C4-2B (cell line): ENCODE measurements at regions not wholly inside any gene's neighbourhood (a gene's known extent, or its start where the extent isn't known, plus 50 kb on each side); places are given as distances from the start of the nearest gene placed in this dataset.
"Not testable (repeated sequence)": the region's sequence is repeated elsewhere in the genome, so short reads cannot be mapped to it uniquely, and the experiment has no call there.

Source experiments
- H3K27ac ChIP-seq: fragments of 450-650 bp; 2 replicates; pipeline ENCODE4 v1.5.1; 2017
- ZFX ChIP-seq: fragments of 450-650 bp; IDR thresholded peaks from 2 replicates; pipeline ENCODE4 v1.6.1; 2017
- TF ChIP-seq, protein P1 (sequence below): fragments of 450-650 bp; conservative IDR thresholded peaks from 2 replicates; pipeline ENCODE4 v1.5.1; 2017; ENCODE audit warnings: mild to moderate bottlenecking

DNA sequence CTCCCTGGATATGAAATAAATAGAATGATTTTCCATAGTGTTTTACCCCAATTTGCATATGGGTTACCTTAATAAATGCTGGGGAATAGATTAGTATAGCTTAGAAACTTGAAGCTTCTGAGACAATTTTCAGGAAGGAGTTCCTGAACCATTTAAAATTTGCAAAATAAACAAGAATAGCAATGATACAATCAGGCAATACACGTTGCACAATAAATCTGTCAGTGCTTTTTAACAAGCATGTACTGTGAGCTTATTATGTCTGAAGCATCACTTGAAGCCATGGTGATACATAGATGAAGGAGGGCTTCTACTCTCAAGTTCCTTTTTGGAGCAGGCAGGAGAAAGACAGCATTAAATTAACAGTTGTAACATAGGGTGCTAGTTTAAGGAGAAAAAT is 84.2 kb upstream of the WDFY3 start:
- no peak for TF ChIP-seq ZFX
- TF ChIP-seq, protein P1, sequence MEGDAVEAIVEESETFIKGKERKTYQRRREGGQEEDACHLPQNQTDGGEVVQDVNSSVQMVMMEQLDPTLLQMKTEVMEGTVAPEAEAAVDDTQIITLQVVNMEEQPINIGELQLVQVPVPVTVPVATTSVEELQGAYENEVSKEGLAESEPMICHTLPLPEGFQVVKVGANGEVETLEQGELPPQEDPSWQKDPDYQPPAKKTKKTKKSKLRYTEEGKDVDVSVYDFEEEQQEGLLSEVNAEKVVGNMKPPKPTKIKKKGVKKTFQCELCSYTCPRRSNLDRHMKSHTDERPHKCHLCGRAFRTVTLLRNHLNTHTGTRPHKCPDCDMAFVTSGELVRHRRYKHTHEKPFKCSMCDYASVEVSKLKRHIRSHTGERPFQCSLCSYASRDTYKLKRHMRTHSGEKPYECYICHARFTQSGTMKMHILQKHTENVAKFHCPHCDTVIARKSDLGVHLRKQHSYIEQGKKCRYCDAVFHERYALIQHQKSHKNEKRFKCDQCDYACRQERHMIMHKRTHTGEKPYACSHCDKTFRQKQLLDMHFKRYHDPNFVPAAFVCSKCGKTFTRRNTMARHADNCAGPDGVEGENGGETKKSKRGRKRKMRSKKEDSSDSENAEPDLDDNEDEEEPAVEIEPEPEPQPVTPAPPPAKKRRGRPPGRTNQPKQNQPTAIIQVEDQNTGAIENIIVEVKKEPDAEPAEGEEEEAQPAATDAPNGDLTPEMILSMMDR = no peak
- no peak overlapping the region for H3K27ac ChIP-seq

DNA sequence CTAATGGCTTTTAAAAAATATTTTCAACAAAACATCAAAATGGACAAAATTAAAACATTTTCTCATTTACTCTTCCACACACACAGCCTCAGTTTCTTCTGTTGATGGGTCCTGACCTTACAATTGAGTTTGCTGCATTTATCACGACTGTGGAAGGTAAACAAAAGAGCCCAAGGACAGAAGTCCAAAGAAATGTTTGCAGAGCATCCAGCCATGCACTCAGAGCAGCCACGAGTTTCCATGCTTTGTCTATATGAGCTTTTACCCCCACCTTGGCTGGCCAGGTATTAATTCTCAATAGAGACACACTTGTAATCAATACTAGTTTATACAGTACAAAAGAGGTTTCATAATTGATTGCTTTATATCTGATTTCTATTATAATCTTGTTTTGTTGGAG is 85.0 kb upstream of the WDFY3 start:
- TF ChIP-seq, protein P1 = no peak
- TF ChIP-seq ZFX = no peak
- H3K27ac ChIP-seq = no peak overlapping the region

DNA sequence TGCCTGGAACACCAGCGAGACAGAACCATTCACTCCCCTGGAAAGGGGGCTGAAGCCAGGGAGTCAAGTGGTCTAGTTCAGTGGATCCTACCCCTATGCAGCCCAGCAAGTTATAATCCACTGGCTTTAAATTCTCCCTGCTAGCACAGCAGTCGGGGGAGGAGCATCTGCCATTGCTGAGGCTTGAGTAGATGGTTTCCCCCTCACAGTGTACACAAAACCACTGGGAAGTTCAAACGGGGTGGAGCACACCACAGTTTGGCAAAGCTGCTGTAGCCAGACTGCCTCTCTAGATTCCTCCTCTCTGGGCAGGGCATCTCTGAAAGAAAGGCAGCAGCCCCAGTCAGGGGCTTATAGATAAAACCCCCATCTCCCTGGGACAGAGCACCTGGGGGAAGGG is 88.4 kb upstream of the WDFY3 start:
- H3K27ac ChIP-seq = not testable (repeated sequence)

DNA sequence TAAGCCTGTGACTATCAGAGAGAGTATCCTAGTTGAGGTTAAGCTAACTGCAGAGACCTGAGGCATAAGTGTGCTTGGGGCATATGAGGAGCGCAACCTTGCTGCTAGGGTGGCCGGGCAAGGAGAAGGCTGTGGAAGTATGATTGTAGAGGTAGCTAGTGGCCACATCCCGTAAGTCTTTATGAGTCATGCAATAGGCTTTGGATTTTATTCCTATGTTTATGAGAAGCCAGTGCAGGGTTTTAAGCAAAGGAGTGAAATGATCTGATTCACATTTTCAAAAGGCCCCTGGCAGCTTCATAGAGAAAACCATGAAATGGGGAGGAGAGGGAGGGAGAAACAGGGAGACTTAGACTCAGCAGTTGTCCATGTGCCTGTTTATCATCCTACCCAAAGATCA is 92.1 kb upstream of the WDFY3 start:
- TF ChIP-seq, protein P1 = no peak
- no peak for TF ChIP-seq ZFX
- no peak overlapping the region for H3K27ac ChIP-seq

DNA sequence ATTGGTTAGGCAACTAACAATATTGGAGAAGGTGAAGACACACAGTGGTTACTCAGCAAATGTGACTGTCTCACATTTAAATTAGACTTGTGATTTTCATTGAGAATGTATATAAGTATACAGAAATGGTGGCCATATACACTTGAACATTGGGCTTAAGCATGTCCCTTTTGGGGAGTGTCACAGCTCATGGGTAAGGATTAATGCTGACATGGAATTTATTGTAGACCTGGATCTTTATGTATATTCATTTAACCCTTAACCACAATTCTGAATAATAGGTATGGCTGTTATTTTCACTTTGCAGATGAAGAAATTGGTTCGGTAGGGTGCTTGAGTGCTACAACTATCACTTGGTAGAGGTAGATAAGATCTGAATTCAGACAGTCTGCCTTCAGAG is 95.5 kb upstream of the WDFY3 start:
- no peak for TF ChIP-seq ZFX
- TF ChIP-seq, protein P1 = no peak
- no peak overlapping the region for H3K27ac ChIP-seq

DNA sequence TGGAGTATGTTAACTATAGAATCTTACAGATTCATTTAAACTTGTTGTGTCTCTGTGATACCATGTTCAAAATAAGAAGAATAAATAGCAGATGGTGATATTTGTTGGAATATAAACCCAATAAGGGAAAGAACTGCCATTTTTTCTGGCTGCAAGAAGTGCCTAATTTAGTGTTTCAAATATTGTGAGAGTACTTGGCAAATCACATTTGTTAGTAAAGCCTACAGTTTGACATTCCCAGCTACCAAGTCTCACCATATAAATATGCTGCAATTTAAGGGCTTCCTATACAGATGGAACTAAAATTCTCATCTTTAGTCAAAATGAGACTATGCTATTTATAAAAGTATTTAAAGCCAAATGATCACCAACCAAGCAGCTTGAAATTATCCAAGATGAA is 96.0 kb upstream of the WDFY3 start:
- H3K27ac ChIP-seq = no peak overlapping the region
- no peak for TF ChIP-seq ZFX
- TF ChIP-seq, protein P1 = no peak

DNA sequence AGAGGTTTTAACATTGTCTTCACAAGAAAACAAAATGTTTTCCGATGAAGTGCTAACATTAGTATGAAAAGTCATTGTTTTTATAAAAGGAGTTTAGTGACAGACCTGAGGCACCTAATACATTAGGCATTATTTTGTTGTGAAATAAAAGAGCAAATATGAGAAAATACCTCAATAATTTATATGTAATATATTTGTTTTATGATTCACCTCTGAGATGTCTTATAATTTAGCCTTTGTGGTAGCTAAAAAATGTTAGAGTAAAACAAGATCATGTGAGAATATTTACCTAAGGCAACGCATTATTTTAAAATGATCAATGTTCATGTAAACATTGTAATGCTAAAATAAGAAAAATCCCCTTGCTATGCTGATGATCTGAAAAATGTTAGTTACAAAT is 100.9 kb upstream of the WDFY3 start:
- H3K27ac ChIP-seq = no peak overlapping the region
- TF ChIP-seq, protein P1 = no peak
- TF ChIP-seq ZFX = no peak

DNA sequence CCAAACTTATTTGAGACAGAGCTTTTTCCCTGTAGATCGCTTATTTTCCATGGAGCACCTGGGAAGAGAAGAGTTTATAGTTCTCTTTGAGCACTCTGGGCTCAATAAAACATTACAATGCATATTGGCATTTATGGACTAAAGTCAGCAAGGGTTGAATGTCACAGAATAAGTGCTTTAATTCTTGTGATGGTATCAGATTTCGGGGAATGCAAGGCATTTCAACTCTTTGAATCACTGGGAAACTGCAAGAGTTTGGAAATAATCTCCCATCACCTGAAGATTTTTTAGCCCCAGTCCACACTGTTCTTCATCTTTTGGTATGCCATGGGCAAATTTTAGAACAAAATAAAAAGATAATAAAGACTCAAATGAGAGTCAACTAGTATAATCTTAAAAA is 111.5 kb upstream of the WDFY3 start:
- no peak for TF ChIP-seq ZFX
- TF ChIP-seq, protein P1 = no peak
- no peak overlapping the region for H3K27ac ChIP-seq
